ENCODE measurements at regions not wholly inside any gene's neighbourhood (a gene's known extent, or its start where the extent isn't known, plus 50 kb on each side); places are given as distances from the start of the nearest gene placed in this dataset.
"Not testable (repeated sequence)": the region's sequence is repeated elsewhere in the genome, so short reads cannot be mapped to it uniquely, and the experiment has no call there.

GRCh38 chr1:182157187-182157586 is 95.7 kb upstream of the ZNF648 start:
- no peak for DNase-seq

GRCh38 chr1:182154425-182154824 is 92.9 kb upstream of the ZNF648 start:
- DNase-seq: not testable (repeated sequence)

GRCh38 chr1:182149411-182149965 is 88.0 kb upstream of the ZNF648 start:
- peak; percentile 17 for DNase-seq

GRCh38 chr1:182147951-182148350 is 86.4 kb upstream of the ZNF648 start:
- DNase-seq: no peak

GRCh38 chr1:182147136-182147820 is 85.8 kb upstream of the ZNF648 start:
- no peak for DNase-seq

- no peak for DNase-seq
Measured at GRCh38 chr1:182146286-182146685, 84.8 kb upstream of the ZNF648 start.

- no peak for DNase-seq
Measured at GRCh38 chr1:182145441-182145840, 83.9 kb upstream of the ZNF648 start.

GRCh38 chr1:182144646-182145030 is 83.1 kb upstream of the ZNF648 start:
- no peak for DNase-seq

GRCh38 chr1:182143825-182144645 is 82.5 kb upstream of the ZNF648 start:
- DNase-seq: peak; percentile 51

- peak; percentile 73 for DNase-seq
Measured at GRCh38 chr1:182143154-182143657, 81.7 kb upstream of the ZNF648 start.

- no peak for DNase-seq
Measured at GRCh38 chr1:182142621-182143020, 81.1 kb upstream of the ZNF648 start.

GRCh38 chr1:182141040-182141439 is 79.5 kb upstream of the ZNF648 start:
- DNase-seq: no peak

GRCh38 chr1:182139496-182139895 is 78.0 kb upstream of the ZNF648 start:
- no peak for DNase-seq

GRCh38 chr1:182137546-182137945 is 76.0 kb upstream of the ZNF648 start:
- DNase-seq: no peak

- no peak for DNase-seq
Measured at GRCh38 chr1:182135946-182136345, 74.4 kb upstream of the ZNF648 start.

- no peak for DNase-seq
Measured at GRCh38 chr1:182134257-182134656, 72.7 kb upstream of the ZNF648 start.

GRCh38 chr1:182133181-182133580 is 71.7 kb upstream of the ZNF648 start:
- DNase-seq: no peak

GRCh38 chr1:182129398-182129797 is 67.9 kb upstream of the ZNF648 start:
- DNase-seq: no peak

- DNase-seq: no peak
Measured at GRCh38 chr1:182128502-182128901, 67.0 kb upstream of the ZNF648 start.

- DNase-seq: no peak
Measured at GRCh38 chr1:182127656-182128055, 66.1 kb upstream of the ZNF648 start.

- DNase-seq: no peak
Measured at GRCh38 chr1:182126272-182126800, 64.8 kb upstream of the ZNF648 start.

GRCh38 chr1:182122913-182123260 is 61.4 kb upstream of the ZNF648 start:
- peak; percentile 54 for DNase-seq

GRCh38 chr1:182122256-182122912 is 60.9 kb upstream of the ZNF648 start:
- DNase-seq: peak; percentile 16

All from fibroblast of skin of back (primary cell).